Muscle of leg (tissue), 3 donors: ENCODE measurements at regions not wholly inside any gene's neighbourhood (a gene's known extent, or its start where the extent isn't known, plus 50 kb on each side); places are given as distances from the start of the nearest gene placed in this dataset.
"Not testable (repeated sequence)": the region's sequence is repeated elsewhere in the genome, so short reads cannot be mapped to it uniquely, and the experiment has no call there.

Source experiments
- DNase-seq: peaks from one replicate; pipeline ENCODE4 v3.0.0; 2013
- H3K27ac ChIP-seq: one replicate; pipeline ENCODE4 v1.5.1; 2013; ENCODE audit warnings: mild to moderate bottlenecking, low read length, control low read depth
- H3K27me3 ChIP-seq: one replicate; pipeline ENCODE4 v1.6.1; 2013; ENCODE audit warnings: low read length; ENCODE audit not compliant: control insufficient read depth, insufficient read depth
- H3K36me3 ChIP-seq: one replicate; pipeline ENCODE4 v1.6.1; 2013; ENCODE audit warnings: low read length; ENCODE audit not compliant: control insufficient read depth, insufficient read depth
- H3K4me1 ChIP-seq: one replicate; pipeline ENCODE4 v1.6.1; 2013; ENCODE audit warnings: low read length; ENCODE audit not compliant: control insufficient read depth, insufficient read depth
- H3K4me3 ChIP-seq: one replicate; pipeline ENCODE4 v1.5.1; 2013; ENCODE audit warnings: low read length, control low read depth
- H3K9me3 ChIP-seq: replicated peaks from 2 replicates; pipeline ENCODE4 v1.6.1; 2013; ENCODE audit warnings: low read depth, low read length; ENCODE audit not compliant: control insufficient read depth
- WGBS: methylation state at CpG from one replicate; pipeline ENCODE4 v1.1.5; 2013; ENCODE audit warnings: missing lambda C conversion rate; ENCODE audit not compliant: insufficient coverage; 5-methylcytosine and 5-hydroxymethylcytosine counted together

- no peaks in the 10 kb centered on the region for H3K36me3 ChIP-seq
- no peak overlapping the region for H3K4me3 ChIP-seq
- peaks cover 15% of the 10 kb centered on the region for H3K9me3 ChIP-seq
- no peaks in the 10 kb centered on the region for H3K27me3 ChIP-seq
- no peak overlapping the region for H3K27ac ChIP-seq
- WGBS, result 83% methylated on average over 1 of the region's 1 CpG
- no peak for DNase-seq
- no peaks in the 10 kb centered on the region for H3K4me1 ChIP-seq
Measured at GRCh38 chrX:127490000-127490399, 562.2 kb downstream of the ACTRT1 start.

GRCh38 chrX:127466211-127466610 lies 586.0 kb downstream of the ACTRT1 start:
- Histone ChIP-seq H3K9me3 (no peaks in the 10 kb centered on the region), H3K27ac (no peak overlapping the region), H3K4me1 (no peaks in the 10 kb centered on the region), H3K27me3 (no peaks in the 10 kb centered on the region), H3K4me3 (no peak overlapping the region), H3K36me3 (no peaks in the 10 kb centered on the region)
- DNase-seq, result peak; percentile 76

GRCh38 chrX:127459790-127460189 lies 592.4 kb downstream of the ACTRT1 start:
- H3K27me3 ChIP-seq, result no peaks in the 10 kb centered on the region
- WGBS, result no CpG with 5 or more reads among the region's 4 CpGs
- H3K4me1 ChIP-seq, result no peaks in the 10 kb centered on the region
- no peaks in the 10 kb centered on the region for H3K36me3 ChIP-seq
- no peak overlapping the region for H3K4me3 ChIP-seq
- no peak for DNase-seq
- H3K9me3 ChIP-seq, result no peaks in the 10 kb centered on the region
- no peak overlapping the region for H3K27ac ChIP-seq

GRCh38 chrX:127457161-127457560 lies 595.0 kb downstream of the ACTRT1 start:
- H3K36me3 ChIP-seq, result no peaks in the 10 kb centered on the region
- no peak overlapping the region for H3K27ac ChIP-seq
- H3K9me3 ChIP-seq, result no peaks in the 10 kb centered on the region
- DNase-seq, result no peak
- no peak overlapping the region for H3K4me3 ChIP-seq
- H3K27me3 ChIP-seq, result no peaks in the 10 kb centered on the region
- no peaks in the 10 kb centered on the region for H3K4me1 ChIP-seq

- H3K4me3 ChIP-seq, result no peak overlapping the region
- H3K27me3 ChIP-seq, result no peaks in the 10 kb centered on the region
- no CpG with 5 or more reads among the region's 2 CpGs for WGBS
- H3K9me3 ChIP-seq, result no peaks in the 10 kb centered on the region
- H3K4me1 ChIP-seq, result no peaks in the 10 kb centered on the region
- H3K27ac ChIP-seq, result no peak overlapping the region
- no peaks in the 10 kb centered on the region for H3K36me3 ChIP-seq
- no peak for DNase-seq
Measured at GRCh38 chrX:127439676-127440075, 612.5 kb downstream of the ACTRT1 start.

GRCh38 chrX:127405946-127406345 lies 586.4 kb downstream of the PRR32 start:
- peak; percentile 57 for DNase-seq
- Histone ChIP-seq H3K9me3 (peaks cover 2% of the 10 kb centered on the region), H3K27me3 (no peaks in the 10 kb centered on the region), H3K4me3 (no peak overlapping the region), H3K27ac (no peak overlapping the region), H3K4me1 (no peaks in the 10 kb centered on the region), H3K36me3 (no peaks in the 10 kb centered on the region)
- no CpG with 5 or more reads among the region's 2 CpGs for WGBS

GRCh38 chrX:127404161-127404560 lies 584.6 kb downstream of the PRR32 start:
- Histone ChIP-seq H3K36me3 (no peaks in the 10 kb centered on the region), H3K27ac (no peak overlapping the region), H3K4me1 (no peaks in the 10 kb centered on the region), H3K27me3 (no peaks in the 10 kb centered on the region), H3K4me3 (no peak overlapping the region), H3K9me3 (no peaks in the 10 kb centered on the region)
- peak; percentile 53 for DNase-seq
- WGBS, result no CpG with 5 or more reads among the region's 1 CpG

GRCh38 chrX:127400231-127400630 lies 580.7 kb downstream of the PRR32 start:
- not testable (repeated sequence) for H3K9me3 ChIP-seq, H3K36me3 ChIP-seq, H3K27ac ChIP-seq, DNase-seq, H3K27me3 ChIP-seq, H3K4me1 ChIP-seq, H3K4me3 ChIP-seq
- no CpG with 5 or more reads among the region's 4 CpGs for WGBS

- Histone ChIP-seq H3K4me1 (no peaks in the 10 kb centered on the region), H3K36me3 (no peaks in the 10 kb centered on the region), H3K27ac (no peak overlapping the region), H3K9me3 (no peaks in the 10 kb centered on the region), H3K4me3 (no peak overlapping the region), H3K27me3 (no peaks in the 10 kb centered on the region)
- no CpG with 5 or more reads among the region's 4 CpGs for WGBS
- DNase-seq, result peak; percentile 73
Measured at GRCh38 chrX:127390316-127390715, 570.8 kb downstream of the PRR32 start.

- no peak for DNase-seq
- Histone ChIP-seq H3K9me3 (no peaks in the 10 kb centered on the region), H3K36me3 (no peaks in the 10 kb centered on the region), H3K27ac (no peak overlapping the region), H3K4me3 (no peak overlapping the region), H3K4me1 (no peaks in the 10 kb centered on the region), H3K27me3 (no peaks in the 10 kb centered on the region)
- 75% methylated on average over 1 of the region's 1 CpG for WGBS
Measured at GRCh38 chrX:127389900-127390299, 570.4 kb downstream of the PRR32 start.
